ENCODE measurements at regions not wholly inside any gene's neighbourhood (a gene's known extent, or its start where the extent isn't known, plus 50 kb on each side); places are given as distances from the start of the nearest gene placed in this dataset.

DNA sequence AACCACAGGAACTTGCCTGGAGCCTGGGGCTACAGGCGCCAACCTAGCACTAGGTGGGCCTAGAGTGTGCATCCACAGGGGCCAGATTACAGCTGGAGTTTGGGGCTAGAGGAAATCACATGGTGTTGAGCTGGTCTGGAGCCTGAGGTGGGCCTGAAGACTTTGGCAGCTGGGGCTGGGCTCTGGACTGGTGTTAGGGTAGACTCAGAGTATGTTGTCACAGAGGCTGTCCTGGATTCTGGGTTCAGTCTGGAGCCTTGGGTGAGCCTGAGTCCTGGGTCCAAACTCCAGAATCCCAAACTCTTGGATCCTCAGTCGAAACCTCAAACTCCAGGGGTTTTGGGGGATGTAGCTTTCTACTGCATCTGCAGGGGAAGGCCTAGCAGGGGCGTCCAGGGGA lies 356.7 kb downstream of the FRK start:
- in situ Hi-C loops (cut with MboI) = no loop called here
- TF ChIP-seq NR2C2 (CRISPR knock-in tag; IDR thresholded peaks at IDR 0.05) (no peak), NR2C2 (tag; IDR thresholded peaks at IDR 0.05) (no peak), JUND (IDR thresholded peaks at IDR 0.05; ENCODE audit: borderline replicate concordance, low read depth, low read length) (no peak), JUND (tag; IDR thresholded peaks at IDR 0.05; ENCODE audit: borderline replicate concordance, low read depth, low read length) (no peak)
- TF ChIP-seq, protein P1, sequence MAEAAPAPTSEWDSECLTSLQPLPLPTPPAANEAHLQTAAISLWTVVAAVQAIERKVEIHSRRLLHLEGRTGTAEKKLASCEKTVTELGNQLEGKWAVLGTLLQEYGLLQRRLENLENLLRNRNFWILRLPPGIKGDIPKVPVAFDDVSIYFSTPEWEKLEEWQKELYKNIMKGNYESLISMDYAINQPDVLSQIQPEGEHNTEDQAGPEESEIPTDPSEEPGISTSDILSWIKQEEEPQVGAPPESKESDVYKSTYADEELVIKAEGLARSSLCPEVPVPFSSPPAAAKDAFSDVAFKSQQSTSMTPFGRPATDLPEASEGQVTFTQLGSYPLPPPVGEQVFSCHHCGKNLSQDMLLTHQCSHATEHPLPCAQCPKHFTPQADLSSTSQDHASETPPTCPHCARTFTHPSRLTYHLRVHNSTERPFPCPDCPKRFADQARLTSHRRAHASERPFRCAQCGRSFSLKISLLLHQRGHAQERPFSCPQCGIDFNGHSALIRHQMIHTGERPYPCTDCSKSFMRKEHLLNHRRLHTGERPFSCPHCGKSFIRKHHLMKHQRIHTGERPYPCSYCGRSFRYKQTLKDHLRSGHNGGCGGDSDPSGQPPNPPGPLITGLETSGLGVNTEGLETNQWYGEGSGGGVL (CRISPR knock-in tag; IDR thresholded peaks at IDR 0.05) = no peak
- H3K79me2 ChIP-seq (ENCODE audit: control insufficient read depth, insufficient read depth, low read length) = no peaks in the 10 kb centered on the region

More for the DNA sequence above, 356.7 kb downstream of the FRK start:
- no peaks in the 10 kb centered on the region for H3K36me3 ChIP-seq (ENCODE audit: control insufficient read depth, insufficient read depth, low read length)
- no peak overlapping the region for H3K9ac ChIP-seq (ENCODE audit: insufficient read depth in 1 of 2, low read depth in 2 of 2, low read length in 2 of 2)
- no peak for FAIRE-seq
- no TSS peak for BruUV-seq (replicated peaks)
- H2AFZ ChIP-seq (ENCODE audit: low read depth, low read length) = no peak overlapping the region
- DNase-seq (ENCODE audit: extremely low read depth in 1 of 4, low spot score in 3 of 4) = no peak
- no peaks in the 10 kb centered on the region; the same call in 1 of the 2 replicates for H3K9me3 ChIP-seq (replicated peaks; ENCODE audit: control insufficient read depth, insufficient read depth, low read depth, low read length)
- CTCF ChIA-PET (ENCODE audit: low intra/inter-chr PET ratio) = no interaction called here
- H3K4me1 ChIP-seq (replicated peaks in 1 of 2; ENCODE audit: control insufficient read depth in 2 of 2, insufficient read depth in 2 of 2, low read length in 2 of 2) = no peaks in the 10 kb centered on the region
- H3K4me3 ChIP-seq = no peak overlapping the region
- no peak overlapping the region for H3K27ac ChIP-seq (ENCODE audit: extremely low read depth, low read depth, low read length)
- ATAC-seq = no peak
- H3K9me1 ChIP-seq (ENCODE audit: control insufficient read depth, insufficient read depth, low read length) = no peaks in the 10 kb centered on the region
- H3K27me3 ChIP-seq (ENCODE audit: control insufficient read depth in 2 of 2, insufficient read depth in 2 of 2, low read length in 2 of 2) = no peaks in the 10 kb centered on the region
- POLR2A ChIA-PET = no interaction called here
- no peak overlapping the region for H3K4me2 ChIP-seq (ENCODE audit: insufficient read depth, low read length)
- intact Hi-C loops (cut with micrococcal nuclease) = no loop called here
- H4K20me1 ChIP-seq (replicated peaks; ENCODE audit: control insufficient read depth, insufficient read depth, low read length) = no peaks in the 10 kb centered on the region
- WGBS (ENCODE audit: insufficient coverage, low coverage, missing lambda C conversion rate) = 0% methylated on average over 3 of the region's 3 CpGs

All from K562 (cell line).